SU-DHL-6 (cell line): ENCODE measurements at regions not wholly inside any gene's neighbourhood (a gene's known extent, or its start where the extent isn't known, plus 50 kb on each side); places are given as distances from the start of the nearest gene placed in this dataset.

Experiments used
- EZH2phosphoT487 ChIP-seq: fragments of 200-600 bp; sonication (generic), shearing (Covaris generic); conservative IDR thresholded peaks from 2 replicates; pipeline ENCODE4 v1.6.1; 2018; ENCODE audit warnings: mild to moderate bottlenecking, antibody characterized with exemption, low read length, moderate library complexity, mixed read lengths
- TF ChIP-seq, protein P1 (sequence below): fragments of 200-600 bp; sonication (generic); IDR thresholded peaks from one replicate; pipeline ENCODE4 v1.5.1; 2017; ENCODE audit warnings: antibody characterized with exemption, mild to moderate bottlenecking, low read length, moderate library complexity; ENCODE audit not compliant: insufficient read depth, poor library complexity, severe bottlenecking

GRCh38 chr14:44625098-44625497, 118.0 kb upstream of the FSCB start:
- TF ChIP-seq, protein P1, sequence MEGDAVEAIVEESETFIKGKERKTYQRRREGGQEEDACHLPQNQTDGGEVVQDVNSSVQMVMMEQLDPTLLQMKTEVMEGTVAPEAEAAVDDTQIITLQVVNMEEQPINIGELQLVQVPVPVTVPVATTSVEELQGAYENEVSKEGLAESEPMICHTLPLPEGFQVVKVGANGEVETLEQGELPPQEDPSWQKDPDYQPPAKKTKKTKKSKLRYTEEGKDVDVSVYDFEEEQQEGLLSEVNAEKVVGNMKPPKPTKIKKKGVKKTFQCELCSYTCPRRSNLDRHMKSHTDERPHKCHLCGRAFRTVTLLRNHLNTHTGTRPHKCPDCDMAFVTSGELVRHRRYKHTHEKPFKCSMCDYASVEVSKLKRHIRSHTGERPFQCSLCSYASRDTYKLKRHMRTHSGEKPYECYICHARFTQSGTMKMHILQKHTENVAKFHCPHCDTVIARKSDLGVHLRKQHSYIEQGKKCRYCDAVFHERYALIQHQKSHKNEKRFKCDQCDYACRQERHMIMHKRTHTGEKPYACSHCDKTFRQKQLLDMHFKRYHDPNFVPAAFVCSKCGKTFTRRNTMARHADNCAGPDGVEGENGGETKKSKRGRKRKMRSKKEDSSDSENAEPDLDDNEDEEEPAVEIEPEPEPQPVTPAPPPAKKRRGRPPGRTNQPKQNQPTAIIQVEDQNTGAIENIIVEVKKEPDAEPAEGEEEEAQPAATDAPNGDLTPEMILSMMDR: no peak
- TF ChIP-seq EZH2phosphoT487: no peak
